Fibroblast of villous mesenchyme (primary cell): ENCODE measurements at regions not wholly inside any gene's neighbourhood (a gene's known extent, or its start where the extent isn't known, plus 50 kb on each side); places are given as distances from the start of the nearest gene placed in this dataset.
A peak's percentile ranks its signal among the peaks of the same experiment; 100 is the strongest.

ENCODE experiments used
- DNase-seq: peaks from one replicate; pipeline ENCODE4 v3.0.0-alpha.2; 2010; ENCODE audit warnings: low read depth
- H3K4me3 ChIP-seq: 2 replicates; pipeline ENCODE4 v1.5.1; 2011; ENCODE audit warnings: low read depth, mild to moderate bottlenecking, low read length
- TF ChIP-seq, protein P1 (sequence below): IDR thresholded peaks from 2 replicates; pipeline ENCODE4 v1.5.1; 2012; ENCODE audit warnings: low read depth, mild to moderate bottlenecking, low read length; ENCODE audit not compliant: insufficient read depth

DNA sequence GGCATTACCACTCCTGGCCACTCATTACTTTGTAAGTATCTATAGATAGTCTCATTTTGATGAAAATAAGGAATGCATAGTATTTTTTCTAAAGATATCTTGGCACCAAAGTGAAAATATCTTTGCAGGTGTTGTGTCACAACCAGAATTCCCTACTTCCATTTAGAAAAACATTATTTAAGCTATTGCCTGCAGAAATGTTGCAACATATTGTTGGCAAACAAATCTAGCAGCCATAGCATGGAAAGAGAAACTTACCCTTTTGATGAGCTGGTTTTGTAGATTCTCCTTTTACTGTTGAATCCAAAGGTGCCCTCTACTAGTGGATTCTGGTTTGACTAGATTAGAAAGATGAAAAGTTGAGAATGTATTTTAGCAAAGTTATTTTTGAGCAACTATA is 138.8 kb downstream of the AREG start:
- TF ChIP-seq, protein P1, sequence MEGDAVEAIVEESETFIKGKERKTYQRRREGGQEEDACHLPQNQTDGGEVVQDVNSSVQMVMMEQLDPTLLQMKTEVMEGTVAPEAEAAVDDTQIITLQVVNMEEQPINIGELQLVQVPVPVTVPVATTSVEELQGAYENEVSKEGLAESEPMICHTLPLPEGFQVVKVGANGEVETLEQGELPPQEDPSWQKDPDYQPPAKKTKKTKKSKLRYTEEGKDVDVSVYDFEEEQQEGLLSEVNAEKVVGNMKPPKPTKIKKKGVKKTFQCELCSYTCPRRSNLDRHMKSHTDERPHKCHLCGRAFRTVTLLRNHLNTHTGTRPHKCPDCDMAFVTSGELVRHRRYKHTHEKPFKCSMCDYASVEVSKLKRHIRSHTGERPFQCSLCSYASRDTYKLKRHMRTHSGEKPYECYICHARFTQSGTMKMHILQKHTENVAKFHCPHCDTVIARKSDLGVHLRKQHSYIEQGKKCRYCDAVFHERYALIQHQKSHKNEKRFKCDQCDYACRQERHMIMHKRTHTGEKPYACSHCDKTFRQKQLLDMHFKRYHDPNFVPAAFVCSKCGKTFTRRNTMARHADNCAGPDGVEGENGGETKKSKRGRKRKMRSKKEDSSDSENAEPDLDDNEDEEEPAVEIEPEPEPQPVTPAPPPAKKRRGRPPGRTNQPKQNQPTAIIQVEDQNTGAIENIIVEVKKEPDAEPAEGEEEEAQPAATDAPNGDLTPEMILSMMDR: no peak
- peak; percentile 61 for DNase-seq
- no peak overlapping the region for H3K4me3 ChIP-seq

GRCh38 chr4:74588350-74588749 is 143.4 kb downstream of the AREG start:
- TF ChIP-seq, protein P1: no peak
- no peak for DNase-seq
- no peak overlapping the region for H3K4me3 ChIP-seq

DNA sequence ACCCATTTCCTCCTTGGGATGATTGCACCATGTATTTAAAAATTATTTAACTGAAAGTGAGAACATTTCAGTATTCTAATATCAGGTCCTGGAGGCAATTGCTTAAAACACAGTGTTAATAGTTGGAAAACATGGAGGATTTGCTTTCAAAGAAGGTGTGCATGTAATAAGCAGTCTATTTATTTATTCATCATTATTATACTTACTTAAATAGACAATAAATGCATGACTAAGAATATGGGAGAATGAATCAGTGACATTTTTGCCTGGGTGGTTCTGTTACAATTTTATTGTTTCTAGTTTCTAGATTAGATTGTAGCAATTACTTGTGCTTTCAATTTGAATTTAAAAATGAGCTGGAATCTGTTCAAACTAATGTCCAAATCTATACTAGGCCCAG is 145.5 kb downstream of the AREG start:
- no peak for DNase-seq
- no peak overlapping the region for H3K4me3 ChIP-seq
- TF ChIP-seq, protein P1: no peak

DNA sequence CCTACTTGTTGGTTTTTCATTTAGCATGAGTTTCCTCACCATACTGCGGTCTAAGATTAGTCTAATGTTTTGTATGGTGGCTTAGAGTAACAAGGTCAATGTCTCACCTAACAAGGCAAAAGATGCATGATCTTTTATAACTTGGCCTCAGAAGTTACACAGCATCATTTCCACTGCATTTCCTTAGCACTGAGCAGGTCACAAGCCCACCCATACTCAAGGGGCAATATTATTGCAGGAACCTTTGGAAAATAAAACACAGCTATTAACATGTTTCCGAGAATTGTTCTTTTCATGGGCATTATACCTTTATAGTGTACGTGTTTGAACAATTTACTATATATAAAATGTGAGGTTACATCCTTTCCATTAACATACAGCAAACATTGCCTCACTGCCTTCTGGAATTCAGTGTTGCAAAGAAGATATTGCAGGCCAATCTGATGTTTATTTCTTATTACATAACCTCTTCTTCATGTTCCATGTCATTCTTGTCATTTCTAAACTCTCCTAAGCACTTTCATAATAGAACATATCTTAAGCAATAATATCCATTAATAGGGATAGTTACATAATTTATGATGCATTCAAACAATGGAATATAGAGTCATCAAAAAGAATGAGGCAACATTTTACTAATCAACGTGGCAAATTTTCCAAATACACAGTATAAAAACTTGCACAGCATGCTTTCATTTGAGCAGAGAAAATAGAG is 153.8 kb downstream of the AREG start:
- peak; percentile 31 for DNase-seq
- no peak overlapping the region for H3K4me3 ChIP-seq
- TF ChIP-seq, protein P1: no peak

DNA sequence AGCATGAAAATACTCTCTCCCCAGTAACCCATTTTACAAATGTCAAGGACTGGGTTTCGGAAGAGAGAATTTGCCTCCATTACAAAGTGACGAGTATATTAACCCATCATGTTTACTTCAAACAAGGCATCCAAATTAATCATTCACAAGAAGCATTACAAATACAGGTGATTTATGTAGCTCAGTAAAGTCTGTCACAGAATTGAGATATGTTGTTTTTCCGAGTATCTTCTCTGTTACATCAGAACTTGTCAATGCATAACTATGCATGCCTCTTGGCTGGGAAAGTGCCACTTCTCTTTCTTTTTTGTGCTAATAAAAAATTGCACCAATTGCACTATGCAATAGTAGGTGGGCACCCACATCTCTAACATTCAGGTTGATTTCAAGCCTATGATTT is 158.2 kb downstream of the AREG start:
- H3K4me3 ChIP-seq: no peak overlapping the region
- TF ChIP-seq, protein P1: no peak
- no peak for DNase-seq

- TF ChIP-seq, protein P1: no peak
- DNase-seq: peak; percentile 29
- H3K4me3 ChIP-seq: no peak overlapping the region
Observed at GRCh38 chr4:74608151-74608949, 163.4 kb downstream of the AREG start.
